Neuron (in vitro differentiated cells): ENCODE measurements at regions not wholly inside any gene's neighbourhood (a gene's known extent, or its start where the extent isn't known, plus 50 kb on each side); places are given as distances from the start of the nearest gene placed in this dataset.

Source experiments
- H2AFZ ChIP-seq: one replicate; pipeline ENCODE4 v1.6.1; 2013; ENCODE audit warnings: low read depth, mild to moderate bottlenecking, inconsistent platforms, low read length, moderate library complexity
- H3K27me3 ChIP-seq: one replicate; pipeline ENCODE4 v1.6.1; 2013; ENCODE audit warnings: low read length; ENCODE audit not compliant: insufficient read depth
- H3K36me3 ChIP-seq: one replicate; pipeline ENCODE4 v1.6.1; 2013; ENCODE audit warnings: low read length; ENCODE audit not compliant: insufficient read depth
- H3K4me1 ChIP-seq: one replicate; pipeline ENCODE4 v1.6.1; 2013; ENCODE audit warnings: low read length; ENCODE audit not compliant: insufficient read depth
- H3K4me3 ChIP-seq: 2 replicates; pipeline ENCODE4 v1.5.1; 2013; ENCODE audit warnings: mild to moderate bottlenecking, low read length, moderate library complexity
- H3K9me3 ChIP-seq: one replicate; pipeline ENCODE4 v1.6.1; 2013; ENCODE audit warnings: low read length

DNA sequence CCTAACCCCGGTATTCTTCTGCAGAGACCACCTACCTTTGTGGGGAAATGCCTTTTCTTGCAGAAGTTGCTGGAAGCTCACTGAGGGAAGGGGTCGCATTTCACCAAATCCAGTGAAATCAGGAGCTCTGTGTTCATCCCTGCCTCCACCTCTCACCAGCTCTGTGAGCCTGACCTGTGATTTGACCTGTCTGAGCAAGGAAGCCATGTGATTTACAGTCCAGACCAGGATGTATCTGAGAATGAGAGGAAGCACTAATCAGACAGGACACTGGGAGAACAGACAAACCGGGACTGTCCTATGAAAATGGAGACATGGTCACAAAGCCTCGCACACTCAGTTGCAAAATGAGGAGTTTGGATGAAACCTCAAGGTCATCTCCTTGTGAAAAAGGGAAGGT, 285.4 kb downstream of the BCL11A start:
- Histone ChIP-seq H3K36me3 (no peaks in the 10 kb centered on the region), H3K27me3 (no peaks in the 10 kb centered on the region), H3K4me3 (no peak overlapping the region), H3K9me3 (no peaks in the 10 kb centered on the region), H3K4me1 (no peaks in the 10 kb centered on the region), H2AFZ (no peak overlapping the region)

DNA sequence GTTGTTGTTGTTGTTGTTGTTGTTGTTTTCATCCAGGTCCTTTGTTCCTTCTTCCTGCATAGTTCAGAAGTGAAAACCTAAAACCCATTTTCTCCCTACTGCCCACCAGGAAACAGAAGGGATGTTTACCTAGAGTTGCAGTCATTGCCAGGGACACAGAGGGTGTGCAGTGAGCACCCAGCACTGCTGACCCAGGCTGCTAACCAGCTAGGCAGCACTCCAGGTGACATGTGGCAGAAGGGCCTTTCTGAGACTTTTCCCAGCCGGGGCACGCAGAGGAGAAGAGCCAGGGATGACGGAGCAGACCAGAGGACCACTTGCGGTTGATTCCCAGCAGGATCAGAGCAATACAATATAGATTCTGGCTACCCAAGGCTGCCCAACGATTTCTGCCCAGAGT, 286.3 kb downstream of the BCL11A start:
- no peaks in the 10 kb centered on the region for H3K36me3 ChIP-seq
- H3K4me3 ChIP-seq: no peak overlapping the region
- H3K4me1 ChIP-seq: no peaks in the 10 kb centered on the region
- no peaks in the 10 kb centered on the region for H3K27me3 ChIP-seq
- H2AFZ ChIP-seq: no peak overlapping the region
- no peaks in the 10 kb centered on the region for H3K9me3 ChIP-seq

DNA sequence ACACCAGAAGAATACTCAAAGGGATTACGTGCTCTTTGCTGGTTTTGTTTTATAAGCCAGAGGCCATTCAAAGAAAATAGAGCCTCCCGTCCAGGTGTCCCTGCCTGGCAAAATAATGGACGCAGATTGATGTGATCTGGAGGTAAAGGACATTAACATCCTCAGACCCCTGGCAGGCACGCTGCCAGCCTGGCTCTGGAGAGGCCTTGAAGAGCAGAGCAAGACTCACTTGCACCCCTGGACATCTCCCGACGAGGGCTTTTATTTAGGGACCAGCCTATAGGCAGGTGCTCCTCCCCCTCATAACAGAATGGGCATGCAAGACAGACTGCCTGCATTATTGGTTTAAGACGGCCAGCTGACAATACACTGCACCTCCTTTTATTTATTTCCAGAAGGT, 291.3 kb downstream of the BCL11A start:
- Histone ChIP-seq H3K27me3 (no peaks in the 10 kb centered on the region), H3K4me1 (no peaks in the 10 kb centered on the region), H3K36me3 (no peaks in the 10 kb centered on the region), H2AFZ (no peak overlapping the region), H3K9me3 (no peaks in the 10 kb centered on the region), H3K4me3 (no peak overlapping the region)

GRCh38 chr2:60260639-60261296, 292.7 kb downstream of the BCL11A start:
- H3K9me3 ChIP-seq: no peaks in the 10 kb centered on the region
- H3K27me3 ChIP-seq: no peaks in the 10 kb centered on the region
- no peak overlapping the region for H2AFZ ChIP-seq
- H3K4me1 ChIP-seq: no peaks in the 10 kb centered on the region
- no peak overlapping the region for H3K4me3 ChIP-seq
- no peaks in the 10 kb centered on the region for H3K36me3 ChIP-seq

DNA sequence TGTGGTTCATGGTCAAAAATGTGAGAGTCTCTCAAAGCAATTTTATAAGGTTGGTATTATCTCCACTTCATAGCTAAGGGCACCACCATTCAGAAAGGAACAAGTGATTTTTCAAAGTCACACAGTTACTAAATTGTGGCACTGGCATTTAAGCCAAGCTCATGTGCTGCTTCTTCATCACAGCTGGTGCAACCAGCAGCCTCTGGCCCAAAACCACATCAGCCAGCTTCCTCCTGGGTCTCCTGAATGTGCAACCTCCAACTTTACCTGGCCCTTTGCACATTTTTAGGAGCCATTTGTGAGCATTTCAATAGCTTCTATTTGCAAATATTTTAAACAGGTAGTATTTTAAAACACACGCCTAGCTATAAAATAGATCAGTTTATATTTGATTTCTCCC, 293.7 kb downstream of the BCL11A start:
- H3K9me3 ChIP-seq: no peaks in the 10 kb centered on the region
- H3K4me1 ChIP-seq: no peaks in the 10 kb centered on the region

GRCh38 chr2:60252581-60253150, 300.8 kb downstream of the BCL11A start:
- H3K27me3 ChIP-seq: no peaks in the 10 kb centered on the region
- H3K9me3 ChIP-seq: no peaks in the 10 kb centered on the region
- no peak overlapping the region for H2AFZ ChIP-seq
- no peaks in the 10 kb centered on the region for H3K36me3 ChIP-seq
- H3K4me3 ChIP-seq: no peak overlapping the region
- H3K4me1 ChIP-seq: no peaks in the 10 kb centered on the region

More for the DNA sequence above, 293.7 kb downstream of the BCL11A start:
- Histone ChIP-seq H2AFZ (no peak overlapping the region), H3K36me3 (no peaks in the 10 kb centered on the region), H3K4me3 (no peak overlapping the region), H3K27me3 (no peaks in the 10 kb centered on the region)

- Histone ChIP-seq H3K4me1 (no peaks in the 10 kb centered on the region), H2AFZ (no peak overlapping the region), H3K9me3 (no peaks in the 10 kb centered on the region), H3K36me3 (no peaks in the 10 kb centered on the region), H3K4me3 (no peak overlapping the region), H3K27me3 (no peaks in the 10 kb centered on the region)
Measured at GRCh38 chr2:60251247-60251646, 302.2 kb downstream of the BCL11A start.

DNA sequence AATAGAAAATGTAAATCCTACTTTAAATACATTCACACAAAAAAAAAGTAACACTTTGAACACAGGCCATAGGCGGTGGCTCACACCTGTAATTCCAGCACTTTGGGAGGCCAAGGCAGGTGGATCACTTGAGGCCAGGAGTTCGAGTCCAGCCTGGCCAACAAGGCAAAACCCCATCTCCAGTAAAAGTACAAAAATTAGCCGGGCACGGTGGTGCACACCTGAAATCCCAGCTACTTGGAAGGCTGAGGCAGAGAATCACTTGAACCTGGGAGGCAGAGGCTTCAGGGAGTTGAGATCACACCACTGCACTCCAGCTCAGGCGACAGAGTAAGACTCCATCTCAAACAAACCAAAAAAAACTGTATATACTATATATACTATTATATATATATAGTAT, 303.6 kb downstream of the BCL11A start:
- Histone ChIP-seq H3K36me3 (no peaks in the 10 kb centered on the region), H3K4me1 (no peaks in the 10 kb centered on the region), H3K27me3 (no peaks in the 10 kb centered on the region), H2AFZ (no peak overlapping the region), H3K9me3 (no peaks in the 10 kb centered on the region), H3K4me3 (no peak overlapping the region)

- Histone ChIP-seq H3K36me3 (no peaks in the 10 kb centered on the region), H2AFZ (no peak overlapping the region), H3K4me3 (no peak overlapping the region), H3K4me1 (no peaks in the 10 kb centered on the region), H3K9me3 (no peaks in the 10 kb centered on the region), H3K27me3 (no peaks in the 10 kb centered on the region)
Measured at GRCh38 chr2:60247471-60247870, 306.0 kb downstream of the BCL11A start.

DNA sequence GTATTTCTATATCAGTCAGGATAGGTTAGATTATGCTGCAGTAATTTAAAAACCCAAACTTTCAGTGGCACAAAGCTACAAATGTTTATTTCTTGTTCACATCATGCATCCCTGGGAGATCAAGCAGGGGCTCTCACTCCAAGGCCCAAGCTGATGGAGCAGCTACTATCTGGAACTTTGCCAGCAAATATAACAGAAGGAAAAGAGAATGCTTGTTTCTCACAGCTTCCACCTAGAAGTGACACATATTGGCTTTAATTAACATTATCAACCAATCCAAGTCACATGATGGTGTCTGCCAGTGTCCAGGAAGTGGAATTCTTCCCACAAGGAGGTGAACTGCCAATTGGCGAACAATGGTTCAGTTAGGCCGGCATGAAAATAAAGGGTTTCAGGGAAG, 306.9 kb downstream of the BCL11A start:
- Histone ChIP-seq H3K4me1 (no peaks in the 10 kb centered on the region), H2AFZ (no peak overlapping the region), H3K27me3 (no peaks in the 10 kb centered on the region), H3K36me3 (no peaks in the 10 kb centered on the region), H3K4me3 (no peak overlapping the region), H3K9me3 (no peaks in the 10 kb centered on the region)

DNA sequence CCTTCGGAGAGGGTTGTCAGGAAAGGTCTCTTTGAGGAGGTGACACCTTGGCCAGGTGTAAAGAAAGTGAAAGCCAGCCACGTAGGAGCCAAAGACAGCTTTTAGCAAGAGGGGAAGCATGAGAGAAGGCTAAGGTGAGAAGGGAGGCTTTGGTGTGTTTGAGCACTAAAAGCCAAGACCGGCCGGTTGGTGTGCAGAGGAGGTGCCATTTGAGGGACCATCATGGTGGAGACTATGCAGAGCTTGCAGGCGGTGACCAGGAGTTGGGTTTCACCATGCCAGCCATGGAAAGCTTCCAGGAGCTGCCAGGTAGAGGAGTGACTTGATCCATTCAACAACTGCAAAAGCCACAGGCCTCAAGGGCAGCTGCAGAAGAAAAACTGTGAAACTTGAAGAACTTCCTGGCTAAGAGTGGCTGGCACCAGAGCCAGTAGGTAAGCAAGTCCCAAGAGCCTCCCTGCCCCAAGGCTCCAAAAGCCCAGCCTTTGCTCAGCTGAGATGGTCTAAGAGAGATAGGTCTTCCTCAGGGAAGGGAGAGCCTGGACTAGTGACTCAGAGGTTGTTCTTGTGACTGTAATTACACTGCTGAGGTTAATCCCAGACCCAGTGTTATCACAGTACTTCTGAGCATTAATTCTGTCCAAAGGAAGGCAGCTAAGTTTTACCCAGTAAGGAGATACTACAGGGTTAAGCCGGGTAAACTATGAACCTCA, 319.0 kb downstream of the BCL11A start:
- H3K9me3 ChIP-seq: no peaks in the 10 kb centered on the region
- H3K4me1 ChIP-seq: no peaks in the 10 kb centered on the region
- H3K36me3 ChIP-seq: no peaks in the 10 kb centered on the region
- H3K27me3 ChIP-seq: no peaks in the 10 kb centered on the region
- H3K4me3 ChIP-seq: no peak overlapping the region
- no peak overlapping the region for H2AFZ ChIP-seq

- Histone ChIP-seq H3K4me3 (no peak overlapping the region), H3K9me3 (no peaks in the 10 kb centered on the region), H2AFZ (no peak overlapping the region), H3K4me1 (no peaks in the 10 kb centered on the region), H3K27me3 (no peaks in the 10 kb centered on the region), H3K36me3 (no peaks in the 10 kb centered on the region)
Measured at GRCh38 chr2:60230596-60230995, 322.9 kb downstream of the BCL11A start.

- H3K4me1 ChIP-seq: no peaks in the 10 kb centered on the region
- no peak overlapping the region for H3K4me3 ChIP-seq
- H3K9me3 ChIP-seq: no peaks in the 10 kb centered on the region
- no peaks in the 10 kb centered on the region for H3K36me3 ChIP-seq
- H3K27me3 ChIP-seq: no peaks in the 10 kb centered on the region
- H2AFZ ChIP-seq: no peak overlapping the region
Measured at GRCh38 chr2:60230037-60230436, 323.4 kb downstream of the BCL11A start.
